ENCODE measurements at regions not wholly inside any gene's neighbourhood (a gene's known extent, or its start where the extent isn't known, plus 50 kb on each side); places are given as distances from the start of the nearest gene placed in this dataset.

GRCh38 chr2:34005901-34006300, 406.8 kb upstream of the FAM98A start:
- Mint-ChIP-seq H3K27ac (no peak overlapping the region), H3K4me1 (ENCODE audit: low read depth) (no peaks in the 10 kb centered on the region), H3K4me3 (no peak overlapping the region), H3K9me3 (no peaks in the 10 kb centered on the region), H3K27me3 (peaks cover 2% of the 10 kb centered on the region), H3K36me3 (ENCODE audit: low read depth) (no peaks in the 10 kb centered on the region)
- CTCF ChIA-PET, result no interaction called here
- Histone ChIP-seq H3K4me1 (ENCODE audit: insufficient read depth, low read length) (no peaks in the 10 kb centered on the region), H3K27me3 (ENCODE audit: control insufficient read depth in 1 of 2, insufficient read depth in 2 of 2, low read length in 2 of 2) (no peaks in the 10 kb centered on the region), H3K4me3 (ENCODE audit: low read length) (no peak overlapping the region), H3K36me3 (ENCODE audit: insufficient read depth, low read length) (no peaks in the 10 kb centered on the region), H3K27ac (ENCODE audit: low read depth in 1 of 2, low read length in 2 of 2) (no peak overlapping the region), H3K9me3 (ENCODE audit: control insufficient read depth in 1 of 2, insufficient read depth in 1 of 2, low read length in 2 of 2) (no peaks in the 10 kb centered on the region)
- no peak for ATAC-seq (ENCODE audit: poor library complexity)
- intact Hi-C loops (cut with DNase I, micrococcal nuclease), result no loop called here
- POLR2A ChIA-PET, result no interaction called here
- no peak for TF ChIP-seq CTCF (IDR thresholded peaks at IDR 0.05)
- no peak for DNase-seq

GRCh38 chr2:34004936-34005335, 405.8 kb upstream of the FAM98A start:
- no peaks in the 10 kb centered on the region for H3K27me3 ChIP-seq (ENCODE audit: control insufficient read depth in 1 of 2, insufficient read depth in 2 of 2, low read length in 2 of 2)
- TF ChIP-seq CTCF (IDR thresholded peaks at IDR 0.05), result no peak
- H3K36me3 ChIP-seq (ENCODE audit: insufficient read depth, low read length), result no peaks in the 10 kb centered on the region
- no peaks in the 10 kb centered on the region for H3K4me1 Mint-ChIP-seq (ENCODE audit: low read depth)
- peaks cover 2% of the 10 kb centered on the region for H3K9me3 Mint-ChIP-seq
- CTCF ChIA-PET, result no interaction called here
- POLR2A ChIA-PET, result no interaction called here
- H3K27me3 Mint-ChIP-seq, result no peaks in the 10 kb centered on the region
- ATAC-seq (ENCODE audit: poor library complexity) (no peak), DNase-seq (no peak)
- no peaks in the 10 kb centered on the region for H3K4me1 ChIP-seq (ENCODE audit: insufficient read depth, low read length)
- no peaks in the 10 kb centered on the region for H3K9me3 ChIP-seq (ENCODE audit: control insufficient read depth in 1 of 2, insufficient read depth in 1 of 2, low read length in 2 of 2)
- H3K27ac Mint-ChIP-seq, result no peak overlapping the region
- no peak overlapping the region for H3K4me3 Mint-ChIP-seq
- no peak overlapping the region for H3K27ac ChIP-seq (ENCODE audit: low read depth in 1 of 2, low read length in 2 of 2)
- no peak overlapping the region for H3K4me3 ChIP-seq (ENCODE audit: low read length)
- no peaks in the 10 kb centered on the region for H3K36me3 Mint-ChIP-seq (ENCODE audit: low read depth)
- intact Hi-C loops (cut with DNase I, micrococcal nuclease), result no loop called here

- Histone ChIP-seq H3K27me3 (ENCODE audit: control insufficient read depth in 1 of 2, insufficient read depth in 2 of 2, low read length in 2 of 2) (no peaks in the 10 kb centered on the region), H3K4me3 (ENCODE audit: low read length) (no peak overlapping the region), H3K4me1 (ENCODE audit: insufficient read depth, low read length) (no peaks in the 10 kb centered on the region), H3K36me3 (ENCODE audit: insufficient read depth, low read length) (no peaks in the 10 kb centered on the region), H3K27ac (ENCODE audit: low read depth in 1 of 2, low read length in 2 of 2) (no peak overlapping the region), H3K9me3 (ENCODE audit: control insufficient read depth in 1 of 2, insufficient read depth in 1 of 2, low read length in 2 of 2) (no peaks in the 10 kb centered on the region)
- intact Hi-C loops (cut with DNase I, micrococcal nuclease), result no loop called here
- Mint-ChIP-seq H3K4me1 (ENCODE audit: low read depth) (no peaks in the 10 kb centered on the region), H3K36me3 (ENCODE audit: low read depth) (no peaks in the 10 kb centered on the region), H3K9me3 (peaks cover 4% of the 10 kb centered on the region), H3K27ac (no peak overlapping the region), H3K4me3 (no peak overlapping the region), H3K27me3 (no peaks in the 10 kb centered on the region)
- ChIA-PET CTCF (no interaction called here), POLR2A (no interaction called here)
- TF ChIP-seq CTCF (IDR thresholded peaks at IDR 0.05), result no peak
- no peak for DNase-seq
- ATAC-seq (ENCODE audit: poor library complexity), result no peak
Measured at GRCh38 chr2:34003795-34004194, 404.7 kb upstream of the FAM98A start.

Data from CD4-positive, alpha-beta T cell (primary cell).